GM12878 (cell line): ENCODE measurements at regions not wholly inside any gene's neighbourhood (a gene's known extent, or its start where the extent isn't known, plus 50 kb on each side); places are given as distances from the start of the nearest gene placed in this dataset.

ENCODE experiments used
- ATAC-seq: fragments of 200-7000 bp; cut with Tn5 transposase; 3 replicates; pipeline ENCODE4 v1.9.1; 2020; ENCODE audit warnings: mild to moderate bottlenecking, moderate library complexity
- BruUV-seq: library from RNA; stranded (reverse); fragments of 400-500 nt; replicated peaks from 2 replicates; lab custom pipeline; 2021; lab: Mats Ljungman, UMichigan
- CTCF ChIA-PET: fragments of 300-600 bp; sonication (Branson Sonifier 250); formaldehyde crosslinking; extraction: SDS; loops from one replicate; lab custom pipeline; 2021; ENCODE audit warnings: inconsistent platforms; lab: Yijun Ruan, JAX
- POLR2A ChIA-PET: fragments of 350-600 bp; formaldehyde crosslinking; extraction: SDS; loops from one replicate; lab custom pipeline; 2021; ENCODE audit warnings: inconsistent platforms; lab: Charles Lee
- RAD21 ChIA-PET: fragments of 300-600 bp; sonication (Branson Sonifier 250); formaldehyde crosslinking; loops from one replicate; lab custom pipeline; 2023; ENCODE audit warnings: antibody characterized with exemption; ENCODE audit not compliant: unreplicated experiment; lab: Charles Lee
- SMC1A ChIA-PET: fragments of 300-600 bp; sonication (Branson Sonifier 250); formaldehyde crosslinking; loops from one replicate; lab custom pipeline; 2023; ENCODE audit not compliant: unreplicated experiment, uncharacterized antibody; lab: Charles Lee
- DNase-seq: peaks from one replicate; pipeline ENCODE4 v3.0.0-alpha.2; 2011; ENCODE audit warnings: low read depth, low spot score
- FAIRE-seq: peaks from 3 replicates; lab custom pipeline; 2011; peaks lifted over from hg19 to GRCh38; lab: Jason Lieb, UNC
- H2AFZ ChIP-seq: 2 replicates; pipeline ENCODE4 v1.6.0; 2011; ENCODE audit warnings: low read depth, low read length, control low read depth; ENCODE audit not compliant: control insufficient read depth
- H3K27ac ChIP-seq: 2 replicates; pipeline ENCODE4 v1.5.1; 2011; ENCODE audit warnings: control low read depth; ENCODE audit not compliant: control insufficient read depth, insufficient read depth
- H3K27me3 ChIP-seq, 2 experiments: replicated peaks in 1 of 2; 2 replicates each; pipeline versions ENCODE4 v1.6.0 to v1.6.1; 2011; ENCODE audit warnings: low read length in 1 of 2; ENCODE audit not compliant: control insufficient read depth in 2 of 2, insufficient read depth in 2 of 2
- H3K36me3 ChIP-seq, 2 experiments: 2 replicates each; pipeline ENCODE4 v1.5.1; 2011; ENCODE audit warnings: low read length in 1 of 2; ENCODE audit not compliant: control insufficient read depth in 2 of 2, insufficient read depth in 2 of 2
- H3K4me1 ChIP-seq: 2 replicates; pipeline ENCODE4 v1.6.1; 2011; ENCODE audit warnings: mild to moderate bottlenecking, low read length, moderate library complexity, mixed read lengths; ENCODE audit not compliant: control insufficient read depth, insufficient read depth
- H3K4me2 ChIP-seq: 2 replicates; pipeline ENCODE4 v1.6.0; 2011; ENCODE audit warnings: control low read depth; ENCODE audit not compliant: control insufficient read depth, insufficient read depth
- H3K4me3 ChIP-seq: fragments of 200-600 bp; sonication (generic); 2 replicates; pipeline ENCODE4 v1.5.1; 2016
- H3K79me2 ChIP-seq: 2 replicates; pipeline ENCODE4 v1.6.0; 2011; ENCODE audit warnings: low read length; ENCODE audit not compliant: control insufficient read depth, insufficient read depth
- H3K9ac ChIP-seq: 2 replicates; pipeline ENCODE4 v1.8.0; 2011; ENCODE audit warnings: low read length, control low read depth, mixed read lengths; ENCODE audit not compliant: control insufficient read depth, insufficient read depth
- H3K9me3 ChIP-seq: replicated peaks from 3 replicates; pipeline ENCODE4 v1.5.1; 2011; ENCODE audit warnings: mild to moderate bottlenecking, low read length; ENCODE audit not compliant: control insufficient read depth, insufficient read depth
- H4K20me1 ChIP-seq: 2 replicates; pipeline ENCODE4 v1.6.0; 2011; ENCODE audit not compliant: control insufficient read depth, insufficient read depth
- CBX5 ChIP-seq: sonication (generic); IDR thresholded peaks from 2 replicates; pipeline ENCODE4 v1.6.1; 2016; ENCODE audit warnings: low read depth, moderate library complexity, mild to moderate bottlenecking, inconsistent platforms
- EGR1 ChIP-seq, 2 experiments: IDR thresholded peaks; 1 replicate in 1 of 2; 2 replicates in 1 of 2; pipeline ENCODE4 v1.6.1; 2011 to 2012; ENCODE audit warnings: low read depth in 2 of 2, low read length in 2 of 2, borderline replicate concordance in 1 of 2, mild to moderate bottlenecking in 1 of 2, moderate library complexity in 1 of 2
- IKZF1 ChIP-seq: fragments of 450-650 bp; conservative IDR thresholded peaks from 2 replicates; pipeline ENCODE4 v1.6.1; 2017; ENCODE audit warnings: antibody characterized with exemption, mild to moderate bottlenecking
- JUNB ChIP-seq: IDR thresholded peaks from 2 replicates; pipeline ENCODE4 v1.6.1; 2016; ENCODE audit warnings: antibody characterized with exemption, mild to moderate bottlenecking
- MEF2B ChIP-seq: fragments of 450-650 bp; IDR thresholded peaks from 2 replicates; pipeline ENCODE4 v1.6.1; 2018; ENCODE audit warnings: mild to moderate bottlenecking, moderate library complexity; ENCODE audit not compliant: partially characterized antibody, poor library complexity, severe bottlenecking
- MTA3 ChIP-seq: IDR thresholded peaks from 2 replicates; pipeline ENCODE4 v1.6.1; 2012; ENCODE audit warnings: low read length, inconsistent platforms, borderline replicate concordance
- MYB ChIP-seq: fragments of 150-350 bp; IDR thresholded peaks from 2 replicates; pipeline ENCODE4 v1.6.1; 2014; ENCODE audit warnings: mild to moderate bottlenecking, low read depth, low read length, borderline replicate concordance
- NBN ChIP-seq: fragments of 450-650 bp; IDR thresholded peaks from 2 replicates; pipeline ENCODE4 v1.6.1; 2016
- NFYB ChIP-seq: IDR thresholded peaks from 2 replicates; pipeline ENCODE4 v1.6.1; 2011; ENCODE audit warnings: low read depth, mild to moderate bottlenecking, low read length, improper control_type of control experiment, moderate library complexity; ENCODE audit not compliant: insufficient read depth
- RAD51 ChIP-seq: fragments of 450-650 bp; IDR thresholded peaks from 2 replicates; pipeline ENCODE4 v1.6.1; 2016; ENCODE audit warnings: moderate library complexity, mild to moderate bottlenecking, inconsistent platforms
- SP1 ChIP-seq: IDR thresholded peaks from one replicate; pipeline ENCODE4 v1.6.1; 2011; ENCODE audit warnings: low read depth, low read length
- STAT3 ChIP-seq: IDR thresholded peaks from 2 replicates; pipeline ENCODE4 v1.6.1; 2011; ENCODE audit warnings: low read depth, low read length, improper control_type of control experiment
- SUZ12 ChIP-seq: fragments of 200-600 bp; sonication (generic); IDR thresholded peaks from one replicate; pipeline ENCODE4 v1.6.1; 2018; ENCODE audit warnings: antibody characterized with exemption, mild to moderate bottlenecking; ENCODE audit not compliant: unreplicated experiment
- ZSCAN29 ChIP-seq: fragments of 450-650 bp; IDR thresholded peaks from 2 replicates; pipeline ENCODE4 v1.6.1; 2017; ENCODE audit warnings: mild to moderate bottlenecking, moderate library complexity
- WGBS: methylation state at CpG from one replicate; pipeline ENCODE4 v1.1.6; 2016; ENCODE audit warnings: low lambda C conversion rate; ENCODE audit not compliant: insufficient replicate concordance, insufficient coverage; ENCODE audit errors: missing lambda C conversion rate; 5-methylcytosine and 5-hydroxymethylcytosine counted together
- in situ Hi-C: fragments of 300-500 bp; cut with MboI; formaldehyde crosslinking; loops from 9 replicates; pipeline ENCODE4 v1.14.3; 2018; ENCODE audit warnings: mixed read lengths
- intact Hi-C: fragments of 100-400 bp; cut with micrococcal nuclease; formaldehyde crosslinking; loops from one replicate; pipeline ENCODE4 v1.14.2; 2022; ENCODE audit not compliant: unreplicated experiment
- TF ChIP-seq, protein P1 (sequence below): IDR thresholded peaks from 2 replicates; pipeline ENCODE4 v1.6.1; 2012; ENCODE audit warnings: low read length, inconsistent platforms
- TF ChIP-seq, protein P2 (sequence below): IDR thresholded peaks from 2 replicates; pipeline ENCODE4 v1.6.1; 2012; ENCODE audit warnings: low read depth, low read length, improper control_type of control experiment
- TF ChIP-seq, protein P3 (sequence below): fragments of 450-650 bp; IDR thresholded peaks from 2 replicates; pipeline ENCODE4 v1.6.1; 2016; ENCODE audit warnings: mild to moderate bottlenecking, moderate library complexity, borderline replicate concordance

DNA sequence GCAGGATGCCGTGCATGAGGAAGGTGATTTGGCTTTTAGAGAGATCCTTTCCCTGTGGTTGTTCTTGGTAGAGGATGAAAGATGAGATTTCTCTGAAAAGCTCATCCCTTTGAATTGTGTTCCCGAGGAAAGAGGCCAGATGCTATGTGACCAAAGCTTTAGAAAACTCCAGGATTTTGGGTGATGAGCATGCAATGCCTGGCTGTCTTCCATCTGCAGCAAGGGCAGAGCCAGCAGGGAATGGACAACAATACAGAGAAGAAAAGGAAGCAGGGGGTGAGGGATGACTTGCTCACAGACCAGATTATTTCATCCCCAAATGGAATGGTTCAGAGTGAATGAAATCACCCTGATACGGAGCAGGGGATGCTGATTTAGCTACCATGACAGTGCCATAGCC is 949.7 kb upstream of the EEF2KMT start:
- BruUV-seq: no TSS peak
- H3K4me1 ChIP-seq: no peaks in the 10 kb centered on the region
- H3K36me3 ChIP-seq: no peaks in the 10 kb centered on the region
- no peak overlapping the region for H3K27ac ChIP-seq
- DNase-seq (no peak), FAIRE-seq (no peak), ATAC-seq (no peak)
- WGBS: 2% methylated on average over 3 of the region's 3 CpGs
- no peak overlapping the region for H3K4me2 ChIP-seq
- SMC1A ChIA-PET: no interaction called here
- POLR2A ChIA-PET: no interaction called here
- RAD21 ChIA-PET: no interaction called here
- TF ChIP-seq SUZ12 (no peak), MTA3 (no peak), MEF2B (no peak), NFYB (no peak), NBN (no peak), EGR1 (IDR thresholded peaks at IDR 0.05; ENCODE audit: borderline replicate concordance in 1 of 2, low read depth in 2 of 2, low read length in 2 of 2) (no peak), ZSCAN29 (no peak), JUNB (no peak), CBX5 (no peak), STAT3 (no peak), SP1 (no peak), MYB (no peak), IKZF1 (no peak), RAD51 (no peak)
- TF ChIP-seq, protein P1, sequence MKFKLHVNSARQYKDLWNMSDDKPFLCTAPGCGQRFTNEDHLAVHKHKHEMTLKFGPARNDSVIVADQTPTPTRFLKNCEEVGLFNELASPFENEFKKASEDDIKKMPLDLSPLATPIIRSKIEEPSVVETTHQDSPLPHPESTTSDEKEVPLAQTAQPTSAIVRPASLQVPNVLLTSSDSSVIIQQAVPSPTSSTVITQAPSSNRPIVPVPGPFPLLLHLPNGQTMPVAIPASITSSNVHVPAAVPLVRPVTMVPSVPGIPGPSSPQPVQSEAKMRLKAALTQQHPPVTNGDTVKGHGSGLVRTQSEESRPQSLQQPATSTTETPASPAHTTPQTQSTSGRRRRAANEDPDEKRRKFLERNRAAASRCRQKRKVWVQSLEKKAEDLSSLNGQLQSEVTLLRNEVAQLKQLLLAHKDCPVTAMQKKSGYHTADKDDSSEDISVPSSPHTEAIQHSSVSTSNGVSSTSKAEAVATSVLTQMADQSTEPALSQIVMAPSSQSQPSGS: no peak
- TF ChIP-seq, protein P2, sequence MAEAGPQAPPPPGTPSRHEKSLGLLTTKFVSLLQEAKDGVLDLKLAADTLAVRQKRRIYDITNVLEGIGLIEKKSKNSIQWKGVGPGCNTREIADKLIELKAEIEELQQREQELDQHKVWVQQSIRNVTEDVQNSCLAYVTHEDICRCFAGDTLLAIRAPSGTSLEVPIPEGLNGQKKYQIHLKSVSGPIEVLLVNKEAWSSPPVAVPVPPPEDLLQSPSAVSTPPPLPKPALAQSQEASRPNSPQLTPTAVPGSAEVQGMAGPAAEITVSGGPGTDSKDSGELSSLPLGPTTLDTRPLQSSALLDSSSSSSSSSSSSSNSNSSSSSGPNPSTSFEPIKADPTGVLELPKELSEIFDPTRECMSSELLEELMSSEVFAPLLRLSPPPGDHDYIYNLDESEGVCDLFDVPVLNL: no peak
- TF ChIP-seq, protein P3, sequence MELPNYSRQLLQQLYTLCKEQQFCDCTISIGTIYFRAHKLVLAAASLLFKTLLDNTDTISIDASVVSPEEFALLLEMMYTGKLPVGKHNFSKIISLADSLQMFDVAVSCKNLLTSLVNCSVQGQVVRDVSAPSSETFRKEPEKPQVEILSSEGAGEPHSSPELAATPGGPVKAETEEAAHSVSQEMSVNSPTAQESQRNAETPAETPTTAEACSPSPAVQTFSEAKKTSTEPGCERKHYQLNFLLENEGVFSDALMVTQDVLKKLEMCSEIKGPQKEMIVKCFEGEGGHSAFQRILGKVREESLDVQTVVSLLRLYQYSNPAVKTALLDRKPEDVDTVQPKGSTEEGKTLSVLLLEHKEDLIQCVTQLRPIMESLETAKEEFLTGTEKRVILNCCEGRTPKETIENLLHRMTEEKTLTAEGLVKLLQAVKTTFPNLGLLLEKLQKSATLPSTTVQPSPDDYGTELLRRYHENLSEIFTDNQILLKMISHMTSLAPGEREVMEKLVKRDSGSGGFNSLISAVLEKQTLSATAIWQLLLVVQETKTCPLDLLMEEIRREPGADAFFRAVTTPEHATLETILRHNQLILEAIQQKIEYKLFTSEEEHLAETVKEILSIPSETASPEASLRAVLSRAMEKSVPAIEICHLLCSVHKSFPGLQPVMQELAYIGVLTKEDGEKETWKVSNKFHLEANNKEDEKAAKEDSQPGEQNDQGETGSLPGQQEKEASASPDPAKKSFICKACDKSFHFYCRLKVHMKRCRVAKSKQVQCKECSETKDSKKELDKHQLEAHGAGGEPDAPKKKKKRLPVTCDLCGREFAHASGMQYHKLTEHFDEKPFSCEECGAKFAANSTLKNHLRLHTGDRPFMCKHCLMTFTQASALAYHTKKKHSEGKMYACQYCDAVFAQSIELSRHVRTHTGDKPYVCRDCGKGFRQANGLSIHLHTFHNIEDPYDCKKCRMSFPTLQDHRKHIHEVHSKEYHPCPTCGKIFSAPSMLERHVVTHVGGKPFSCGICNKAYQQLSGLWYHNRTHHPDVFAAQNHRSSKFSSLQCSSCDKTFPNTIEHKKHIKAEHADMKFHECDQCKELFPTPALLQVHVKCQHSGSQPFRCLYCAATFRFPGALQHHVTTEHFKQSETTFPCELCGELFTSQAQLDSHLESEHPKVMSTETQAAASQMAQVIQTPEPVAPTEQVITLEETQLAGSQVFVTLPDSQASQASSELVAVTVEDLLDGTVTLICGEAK: no peak
- intact Hi-C loops (no loop called here), in situ Hi-C loops (no loop called here)
- H2AFZ ChIP-seq: no peak overlapping the region
- H4K20me1 ChIP-seq: no peaks in the 10 kb centered on the region
- no peak overlapping the region for H3K9ac ChIP-seq
- CTCF ChIA-PET: interaction anchor here (1.1 kb wide), 1 partner anchor 33 kb away, joined by 3 read pairs; no protein-coding TSS in a partner anchor
- H3K27me3 ChIP-seq: no peaks in the 10 kb centered on the region
- no peaks in the 10 kb centered on the region for H3K79me2 ChIP-seq
- H3K4me3 ChIP-seq: no peak overlapping the region
- H3K9me3 ChIP-seq: no peaks in the 10 kb centered on the region
